Stimulated activated CD4-positive, alpha-beta T cell treated with anti-CD3 and anti-CD28 coated beads, TNF-alpha, amount 100 ng/mL, for 48 hours (primary cell): ENCODE measurements at regions not wholly inside any gene's neighbourhood (a gene's known extent, or its start where the extent isn't known, plus 50 kb on each side); places are given as distances from the start of the nearest gene placed in this dataset.
"Not testable (repeated sequence)": the region's sequence is repeated elsewhere in the genome, so short reads cannot be mapped to it uniquely, and the experiment has no call there.

Source experiments
- DNase-seq, 3 donors: peaks; one replicate each; pipeline ENCODE4 v3.0.0-alpha.2; 2020; ENCODE audit warnings: low read depth in 3 of 3

GRCh38 chr6:147972448-147972847 is 370.2 kb upstream of the SASH1 start:
- DNase-seq, result no peak

- no peak for DNase-seq
These were observed 368.8 kb upstream of the SASH1 start for GRCh38 chr6:147973806-147974205.

- no peak for DNase-seq
These were observed 368.3 kb upstream of the SASH1 start for GRCh38 chr6:147974376-147974775.

GRCh38 chr6:147977851-147978465 is 364.7 kb upstream of the SASH1 start:
- DNase-seq, result no peak

- no peak for DNase-seq
These were observed 362.7 kb upstream of the SASH1 start for GRCh38 chr6:147979966-147980365.

GRCh38 chr6:147983581-147984366 is 358.9 kb upstream of the SASH1 start:
- DNase-seq, result no peak

GRCh38 chr6:147986846-147987245 is 355.8 kb upstream of the SASH1 start:
- no peak for DNase-seq

GRCh38 chr6:147990159-147990558 is 352.5 kb upstream of the SASH1 start:
- DNase-seq, result no peak

- DNase-seq, result no peak
These were observed 350.7 kb upstream of the SASH1 start for GRCh38 chr6:147991961-147992360.

- DNase-seq, result no peak
These were observed 343.6 kb upstream of the SASH1 start for GRCh38 chr6:147999001-147999540.

- no peak for DNase-seq
These were observed 340.6 kb upstream of the SASH1 start for GRCh38 chr6:148001844-148002642.

GRCh38 chr6:148004651-148005050 is 338.0 kb upstream of the SASH1 start:
- DNase-seq, result no peak

- no peak for DNase-seq
These were observed 336.8 kb upstream of the SASH1 start for GRCh38 chr6:148005806-148006205.

GRCh38 chr6:148010516-148010915 is 332.1 kb upstream of the SASH1 start:
- DNase-seq, result not testable (repeated sequence)

- DNase-seq, result no peak
These were observed 326.6 kb upstream of the SASH1 start for GRCh38 chr6:148016013-148016412.

GRCh38 chr6:148021165-148021564 is 321.5 kb upstream of the SASH1 start:
- no peak for DNase-seq

GRCh38 chr6:148021699-148022098 is 320.9 kb upstream of the SASH1 start:
- DNase-seq, result no peak

- not testable (repeated sequence) for DNase-seq
These were observed 320.4 kb upstream of the SASH1 start for GRCh38 chr6:148022279-148022678.

GRCh38 chr6:148027201-148027600 is 315.4 kb upstream of the SASH1 start:
- no peak for DNase-seq

GRCh38 chr6:148035806-148036390 is 306.7 kb upstream of the SASH1 start:
- no peak for DNase-seq

GRCh38 chr6:148037496-148037895 is 305.1 kb upstream of the SASH1 start:
- DNase-seq, result no peak

- no peak for DNase-seq
These were observed 301.1 kb upstream of the SASH1 start for GRCh38 chr6:148041546-148041945.
